Peyer's patch (tissue), 4 donors: ENCODE measurements at regions not wholly inside any gene's neighbourhood (a gene's known extent, or its start where the extent isn't known, plus 50 kb on each side); places are given as distances from the start of the nearest gene placed in this dataset.

Experiments used
- DNase-seq, 3 donors: peaks; one replicate each; pipeline ENCODE4 v3.0.0-alpha.2; 2017 to 2019
- H3K27ac ChIP-seq, 4 donors: fragments of 200-600 bp; sonication (generic); one replicate each; pipeline ENCODE4 v1.5.1; 2016 to 2019
- H3K27me3 ChIP-seq, 2 donors: fragments of 200-600 bp; sonication (generic); one replicate each; pipeline ENCODE4 v1.5.1; 2019
- H3K36me3 ChIP-seq, 3 donors: fragments of 200-600 bp; sonication (generic); one replicate each; pipeline ENCODE4 v1.5.1; 2016 to 2019
- H3K4me1 ChIP-seq, 4 donors: fragments of 200-600 bp; sonication (generic); one replicate each; pipeline ENCODE4 v1.5.1; 2016 to 2019
- H3K4me3 ChIP-seq, 4 donors: fragments of 200-600 bp; sonication (generic); 1 replicate in 3 of 4; 2 replicates in 1 of 4; pipeline ENCODE4 v1.5.1; 2016 to 2019; ENCODE audit warnings: mild to moderate bottlenecking in 1 of 4
- H3K9me3 ChIP-seq, 4 donors: fragments of 200-600 bp; sonication (generic); one replicate each; pipeline ENCODE4 v1.5.1; 2016 to 2019; ENCODE audit warnings: mild to moderate bottlenecking in 1 of 4
- POLR2A ChIP-seq, 2 donors: fragments of 450-650 bp; IDR thresholded peaks; one replicate each; pipeline ENCODE4 v1.5.1; 2017; ENCODE audit warnings: antibody characterized with exemption in 2 of 2, mild to moderate bottlenecking in 2 of 2, moderate library complexity in 2 of 2
- TF ChIP-seq, protein P1 (sequence below), 6 experiments: fragments of 450-650 bp in 4 of 6; fragments of 200-600 bp in 2 of 6; sonication (generic) in 1 of 6; IDR thresholded peaks; one replicate each; pipeline ENCODE4 v1.5.1; 2017 to 2019; ENCODE audit warnings: antibody characterized with exemption in 6 of 6, mild to moderate bottlenecking in 3 of 6, moderate library complexity in 1 of 6

DNA sequence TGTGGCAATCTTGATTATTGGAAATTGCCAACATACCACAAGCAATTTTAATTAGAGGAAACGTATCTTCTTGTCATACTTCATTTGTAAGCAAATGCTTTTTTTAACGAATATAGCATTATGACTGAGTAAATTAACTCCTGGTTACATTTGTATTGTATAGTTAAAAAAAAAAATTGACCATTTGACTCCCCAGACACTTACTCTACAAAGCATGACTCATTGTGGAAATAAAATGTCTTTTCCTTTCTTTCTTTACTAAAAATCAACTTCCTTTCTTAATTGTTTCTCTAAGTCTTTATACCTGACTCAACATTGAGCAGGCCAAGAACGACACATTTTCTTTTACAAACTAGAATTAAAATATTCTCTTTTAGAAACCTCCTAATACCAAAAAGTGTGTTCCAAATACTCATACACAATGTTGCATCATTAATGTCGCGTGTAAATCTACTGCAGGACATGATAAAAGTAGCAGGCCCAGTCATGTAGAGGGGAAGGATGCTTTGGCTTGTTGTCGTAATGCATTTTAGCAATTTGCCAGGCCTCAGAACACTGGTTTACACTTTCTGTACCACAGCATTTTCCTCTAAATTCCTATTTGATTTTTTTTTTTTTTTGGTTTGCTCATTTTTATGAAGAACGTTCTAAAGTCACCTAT lies 349.6 kb upstream of the KCNH7 start:
- no peaks in the 10 kb centered on the region for H3K4me1 ChIP-seq
- H3K36me3 ChIP-seq, result no peaks in the 10 kb centered on the region
- H3K27me3 ChIP-seq, result no peaks in the 10 kb centered on the region
- no peak overlapping the region for H3K27ac ChIP-seq
- TF ChIP-seq, protein P1, sequence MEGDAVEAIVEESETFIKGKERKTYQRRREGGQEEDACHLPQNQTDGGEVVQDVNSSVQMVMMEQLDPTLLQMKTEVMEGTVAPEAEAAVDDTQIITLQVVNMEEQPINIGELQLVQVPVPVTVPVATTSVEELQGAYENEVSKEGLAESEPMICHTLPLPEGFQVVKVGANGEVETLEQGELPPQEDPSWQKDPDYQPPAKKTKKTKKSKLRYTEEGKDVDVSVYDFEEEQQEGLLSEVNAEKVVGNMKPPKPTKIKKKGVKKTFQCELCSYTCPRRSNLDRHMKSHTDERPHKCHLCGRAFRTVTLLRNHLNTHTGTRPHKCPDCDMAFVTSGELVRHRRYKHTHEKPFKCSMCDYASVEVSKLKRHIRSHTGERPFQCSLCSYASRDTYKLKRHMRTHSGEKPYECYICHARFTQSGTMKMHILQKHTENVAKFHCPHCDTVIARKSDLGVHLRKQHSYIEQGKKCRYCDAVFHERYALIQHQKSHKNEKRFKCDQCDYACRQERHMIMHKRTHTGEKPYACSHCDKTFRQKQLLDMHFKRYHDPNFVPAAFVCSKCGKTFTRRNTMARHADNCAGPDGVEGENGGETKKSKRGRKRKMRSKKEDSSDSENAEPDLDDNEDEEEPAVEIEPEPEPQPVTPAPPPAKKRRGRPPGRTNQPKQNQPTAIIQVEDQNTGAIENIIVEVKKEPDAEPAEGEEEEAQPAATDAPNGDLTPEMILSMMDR (IDR thresholded peaks at IDR 0.05), result no peak
- TF ChIP-seq POLR2A (IDR thresholded peaks at IDR 0.05), result no peak
- no peak for DNase-seq
- no peaks in the 10 kb centered on the region for H3K9me3 ChIP-seq
- H3K4me3 ChIP-seq, result no peak overlapping the region

DNA sequence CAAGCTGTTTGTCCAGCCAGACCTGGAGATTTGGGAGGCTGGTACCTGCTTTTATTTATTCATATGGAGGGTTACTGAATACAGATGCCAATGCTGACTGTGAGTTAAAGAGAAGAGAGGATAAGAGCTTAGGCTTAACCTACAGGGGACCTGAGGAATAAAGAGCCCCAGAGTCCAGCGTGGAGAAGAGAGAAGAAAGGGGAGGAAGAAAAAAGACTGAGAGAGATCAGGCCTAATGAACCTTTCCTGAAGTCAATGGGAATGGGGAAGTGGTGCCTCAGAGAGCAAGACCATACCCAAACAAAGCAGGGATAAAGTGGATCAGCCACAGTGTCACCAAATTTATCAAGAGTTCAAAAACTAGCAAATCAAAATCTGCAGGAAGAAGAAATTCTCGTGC lies 348.6 kb upstream of the KCNH7 start:
- no peak for DNase-seq
- Histone ChIP-seq H3K27me3 (no peaks in the 10 kb centered on the region), H3K27ac (no peak overlapping the region), H3K9me3 (no peaks in the 10 kb centered on the region), H3K4me1 (no peaks in the 10 kb centered on the region), H3K36me3 (no peaks in the 10 kb centered on the region), H3K4me3 (no peak overlapping the region)
- TF ChIP-seq, protein P1 (IDR thresholded peaks at IDR 0.05), result no peak
- no peak for TF ChIP-seq POLR2A (IDR thresholded peaks at IDR 0.05)

DNA sequence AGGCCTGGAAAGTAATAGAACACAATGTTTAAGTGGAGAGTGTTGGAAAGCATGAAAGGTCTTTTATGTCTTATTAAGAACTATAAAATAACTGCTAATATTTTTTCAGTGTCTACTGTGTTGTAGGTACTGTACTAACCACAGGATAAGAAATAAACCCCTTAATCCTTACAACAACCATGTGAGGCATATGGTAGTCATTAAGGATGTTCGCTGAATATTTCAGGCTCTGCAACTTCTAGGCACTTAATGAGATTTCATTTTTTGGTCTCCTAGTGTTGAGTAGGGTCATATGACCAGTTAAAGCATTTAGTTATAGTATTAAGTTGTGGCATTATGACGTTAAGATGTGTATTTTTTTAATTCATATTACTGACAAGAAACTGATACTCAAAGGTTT lies 346.6 kb upstream of the KCNH7 start:
- no peaks in the 10 kb centered on the region for H3K4me1 ChIP-seq
- H3K36me3 ChIP-seq, result no peaks in the 10 kb centered on the region
- TF ChIP-seq POLR2A (IDR thresholded peaks at IDR 0.05), result no peak
- TF ChIP-seq, protein P1 (IDR thresholded peaks at IDR 0.05), result no peak
- H3K4me3 ChIP-seq, result no peak overlapping the region
- no peaks in the 10 kb centered on the region for H3K9me3 ChIP-seq
- H3K27ac ChIP-seq, result no peak overlapping the region
- H3K27me3 ChIP-seq, result no peaks in the 10 kb centered on the region
- DNase-seq, result no peak

DNA sequence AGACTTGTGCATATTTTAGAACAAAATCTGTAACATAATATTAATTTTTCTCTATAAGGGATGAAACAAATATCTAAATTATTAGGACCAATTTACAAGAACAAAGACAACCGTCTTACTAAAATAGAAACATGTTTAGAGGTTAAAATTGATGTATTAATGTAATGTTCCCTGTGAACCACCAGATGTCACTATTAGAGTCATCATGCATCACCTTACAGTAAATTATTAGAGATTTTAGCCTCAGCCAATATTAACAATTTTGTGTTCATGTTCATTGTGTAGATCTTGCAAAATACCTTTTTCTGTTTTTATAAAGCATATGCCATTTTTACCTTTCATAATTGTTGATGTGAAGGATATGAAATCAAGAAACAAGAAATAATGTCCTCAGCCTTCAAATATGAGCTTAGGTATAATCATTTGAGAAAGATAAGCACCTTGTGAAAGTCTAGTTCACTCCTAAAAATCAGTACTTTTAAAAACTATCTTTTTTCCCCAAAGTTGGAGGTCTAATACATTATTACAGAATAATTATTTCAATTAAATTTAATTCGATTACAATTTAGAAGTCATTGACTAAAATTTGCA lies 344.3 kb upstream of the KCNH7 start:
- Histone ChIP-seq H3K36me3 (no peaks in the 10 kb centered on the region), H3K9me3 (no peaks in the 10 kb centered on the region), H3K27me3 (no peaks in the 10 kb centered on the region), H3K27ac (no peak overlapping the region), H3K4me3 (no peak overlapping the region), H3K4me1 (no peaks in the 10 kb centered on the region)
- no peak for DNase-seq
- TF ChIP-seq POLR2A (IDR thresholded peaks at IDR 0.05), result no peak
- TF ChIP-seq, protein P1 (IDR thresholded peaks at IDR 0.05), result peak in 4 of 6 experiments; percentile 5 to 45 (median 34)

DNA sequence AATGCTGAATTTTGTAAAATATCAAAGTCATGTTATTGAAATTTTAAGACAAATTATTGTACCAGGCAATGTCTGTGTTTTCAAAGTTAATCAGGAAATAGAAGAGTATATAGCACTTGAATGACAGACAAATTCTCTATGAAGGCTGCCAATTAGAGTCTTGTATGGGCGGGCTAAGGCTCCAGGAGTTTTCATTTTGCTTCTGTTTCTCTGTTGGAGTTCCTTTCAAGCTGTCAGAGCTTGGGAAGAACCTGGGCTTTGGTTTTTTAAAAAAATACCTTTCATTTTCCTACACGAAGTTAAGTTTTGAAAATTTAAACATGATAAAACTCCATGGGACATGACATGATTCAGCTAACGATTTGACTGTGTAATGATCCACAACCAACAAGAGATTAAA lies 339.0 kb upstream of the KCNH7 start:
- Histone ChIP-seq H3K9me3 (no peaks in the 10 kb centered on the region), H3K4me3 (no peak overlapping the region), H3K4me1 (no peaks in the 10 kb centered on the region), H3K27me3 (no peaks in the 10 kb centered on the region), H3K27ac (no peak overlapping the region), H3K36me3 (no peaks in the 10 kb centered on the region)
- no peak for DNase-seq
- no peak for TF ChIP-seq POLR2A (IDR thresholded peaks at IDR 0.05)
- TF ChIP-seq, protein P1 (IDR thresholded peaks at IDR 0.05), result no peak
